Midbrain (tissue), 1 donor: ENCODE measurements at regions not wholly inside any gene's neighbourhood (a gene's known extent, or its start where the extent isn't known, plus 50 kb on each side); places are given as distances from the start of the nearest gene placed in this dataset.
"Not testable (repeated sequence)": the region's sequence is repeated elsewhere in the genome, so short reads cannot be mapped to it uniquely, and the experiment has no call there.

Experiments used
- DNase-seq: peaks from one replicate; lab custom pipeline; 2025; lab: John Stamatoyannopoulos, UW

DNA sequence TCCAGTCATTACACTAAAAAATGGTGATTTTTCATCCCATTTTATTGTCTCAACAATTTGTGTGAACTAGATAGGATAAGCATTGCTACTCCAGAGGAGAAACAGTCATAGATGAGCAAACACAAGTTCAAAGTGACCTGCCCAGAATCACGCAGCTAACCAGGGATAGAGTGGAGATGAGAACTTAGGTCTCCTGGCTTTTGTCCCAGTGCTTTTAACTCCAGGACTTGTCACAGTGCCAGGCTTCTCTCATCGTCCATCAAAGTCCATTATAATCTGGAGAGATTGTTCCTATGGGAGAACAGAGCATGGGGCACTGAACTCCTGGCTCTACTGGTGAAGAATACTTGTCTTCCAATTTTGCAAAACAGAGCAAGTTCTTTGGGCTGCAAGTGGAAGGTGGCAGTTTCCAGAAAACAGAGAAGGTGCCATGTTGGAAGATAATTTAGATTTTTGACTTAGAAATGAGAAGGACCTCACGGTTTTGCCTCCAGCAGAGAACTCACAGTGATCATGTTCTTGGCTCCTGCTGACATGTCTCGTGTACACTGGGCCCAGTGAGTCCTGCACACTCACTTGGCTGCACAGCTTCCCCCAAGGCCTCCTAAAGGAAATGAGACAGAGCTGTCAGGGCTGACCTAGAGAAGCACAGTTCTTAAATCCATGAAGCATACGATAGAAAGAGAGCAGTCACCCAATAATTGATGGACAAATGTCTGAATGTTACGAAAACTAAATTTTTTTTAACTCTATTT lies 322.9 kb upstream of the NRP1 start:
- DNase-seq = no peak

- no peak for DNase-seq
Measured at GRCh38 chr10:33655921-33656320, 321.5 kb upstream of the NRP1 start.

- DNase-seq = no peak
Measured at GRCh38 chr10:33655165-33655815, 320.8 kb upstream of the NRP1 start.

- DNase-seq = no peak
Measured at GRCh38 chr10:33653584-33654367, 319.3 kb upstream of the NRP1 start.

- no peak for DNase-seq
Measured at GRCh38 chr10:33652870-33653269, 318.4 kb upstream of the NRP1 start.

- DNase-seq = not testable (repeated sequence)
Measured at GRCh38 chr10:33650131-33650530, 315.7 kb upstream of the NRP1 start.

GRCh38 chr10:33643042-33643441 lies 308.6 kb upstream of the NRP1 start:
- DNase-seq = no peak

DNA sequence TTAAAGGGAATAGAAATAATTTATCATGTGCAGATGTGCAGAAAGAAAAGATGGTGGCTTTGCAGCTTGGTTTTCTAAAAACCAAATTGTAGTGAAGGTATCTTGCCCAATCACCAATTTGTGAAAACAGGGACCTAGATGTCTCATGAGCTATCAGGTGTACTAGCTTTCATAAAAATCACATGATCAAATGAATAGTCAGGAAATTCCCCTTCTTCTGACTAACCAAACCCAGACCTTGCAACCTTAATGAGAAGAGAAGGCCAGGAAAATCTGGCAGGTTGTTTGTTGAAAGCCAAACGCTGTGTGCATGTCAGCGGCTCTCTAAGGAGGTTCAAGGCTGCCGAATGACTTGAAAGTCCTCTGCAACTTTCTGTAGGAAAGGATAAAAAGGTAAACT lies 304.4 kb upstream of the NRP1 start:
- no peak for DNase-seq

- DNase-seq = no peak
Measured at GRCh38 chr10:33638374-33638773, 303.9 kb upstream of the NRP1 start.

DNA sequence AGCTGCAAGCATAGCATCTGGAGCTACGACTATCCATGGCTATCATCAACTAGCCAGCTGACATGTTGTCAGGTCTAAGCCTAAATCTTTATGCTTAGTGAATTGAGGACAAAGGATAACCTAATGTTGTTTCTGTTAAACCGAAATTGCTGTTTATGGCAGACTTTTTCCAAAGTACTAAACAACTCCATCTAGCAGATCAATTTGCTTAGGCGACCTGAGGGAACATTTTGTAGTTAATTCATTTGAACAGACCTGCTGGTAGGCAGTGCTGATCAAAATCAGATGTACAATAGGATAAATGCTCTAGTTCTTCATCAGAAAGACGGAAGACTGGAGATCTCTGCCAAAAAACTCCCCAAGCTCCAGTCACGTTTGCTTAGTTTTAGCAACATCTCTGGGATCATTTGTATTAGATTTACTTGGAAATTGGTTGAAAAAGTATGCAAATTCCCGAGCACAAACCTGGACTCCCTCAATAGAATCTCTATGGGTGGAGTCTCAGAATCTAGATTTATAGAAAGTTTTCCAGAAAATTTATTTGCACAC lies 301.6 kb upstream of the NRP1 start:
- DNase-seq = no peak

GRCh38 chr10:33632432-33632831 lies 298.0 kb upstream of the NRP1 start:
- DNase-seq = no peak

- DNase-seq = no peak
Measured at GRCh38 chr10:33631991-33632390, 297.5 kb upstream of the NRP1 start.

- DNase-seq = no peak
Measured at GRCh38 chr10:33630761-33631160, 296.3 kb upstream of the NRP1 start.

GRCh38 chr10:33627611-33628010 lies 293.1 kb upstream of the NRP1 start:
- no peak for DNase-seq

DNA sequence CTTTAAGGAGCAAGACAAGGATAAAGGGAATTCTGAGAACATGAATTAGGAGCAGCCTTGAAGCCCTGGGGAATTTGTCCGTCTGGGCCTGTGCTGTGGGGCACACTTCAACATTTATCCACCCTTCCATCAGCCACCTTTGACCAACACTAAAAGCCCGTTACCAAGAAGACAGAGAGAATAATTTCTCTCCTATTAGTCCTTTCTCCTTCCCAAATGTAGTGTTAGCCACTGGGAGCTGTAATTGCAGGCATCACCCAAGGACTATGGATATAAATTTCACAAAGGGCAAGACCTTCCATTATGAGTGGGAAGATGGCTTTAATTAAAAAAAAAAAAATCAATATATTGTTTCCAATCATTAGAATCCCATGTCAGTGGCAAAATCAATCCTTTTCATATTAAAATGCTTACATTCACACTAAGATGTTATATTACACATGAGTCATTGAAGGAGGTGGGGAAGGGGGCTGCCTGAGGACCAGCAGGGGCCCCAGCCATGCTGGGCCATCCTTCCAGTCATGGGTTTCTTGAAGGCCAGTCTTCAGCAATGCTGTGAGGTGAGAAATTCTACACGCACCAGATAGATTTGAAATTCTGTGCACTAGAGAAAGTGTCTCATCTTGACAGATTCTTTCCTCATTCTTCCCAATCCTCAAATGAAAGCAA lies 292.5 kb upstream of the NRP1 start:
- no peak for DNase-seq

DNA sequence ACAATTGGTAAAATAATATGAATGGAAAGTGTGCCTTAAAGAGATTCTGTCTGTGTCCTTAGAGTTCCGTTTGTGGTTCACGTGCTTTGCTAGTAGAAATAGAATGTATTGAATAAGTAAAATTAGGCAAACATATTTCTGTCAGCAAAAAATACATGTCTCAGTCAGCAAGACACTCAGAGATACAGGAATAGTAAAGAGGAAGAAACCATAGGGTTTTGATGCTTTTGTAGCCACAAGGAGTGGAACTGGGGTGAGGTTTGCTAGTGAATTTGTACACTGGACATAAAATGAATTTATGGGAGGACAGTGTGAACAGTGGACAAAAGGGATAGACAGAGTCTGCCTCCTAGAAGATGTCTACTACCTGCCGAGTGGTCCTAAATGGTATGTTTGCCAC lies 289.2 kb upstream of the NRP1 start:
- DNase-seq = no peak

GRCh38 chr10:33621101-33621500 lies 286.6 kb upstream of the NRP1 start:
- no peak for DNase-seq

GRCh38 chr10:33618196-33618595 lies 283.7 kb upstream of the NRP1 start:
- DNase-seq = no peak

DNA sequence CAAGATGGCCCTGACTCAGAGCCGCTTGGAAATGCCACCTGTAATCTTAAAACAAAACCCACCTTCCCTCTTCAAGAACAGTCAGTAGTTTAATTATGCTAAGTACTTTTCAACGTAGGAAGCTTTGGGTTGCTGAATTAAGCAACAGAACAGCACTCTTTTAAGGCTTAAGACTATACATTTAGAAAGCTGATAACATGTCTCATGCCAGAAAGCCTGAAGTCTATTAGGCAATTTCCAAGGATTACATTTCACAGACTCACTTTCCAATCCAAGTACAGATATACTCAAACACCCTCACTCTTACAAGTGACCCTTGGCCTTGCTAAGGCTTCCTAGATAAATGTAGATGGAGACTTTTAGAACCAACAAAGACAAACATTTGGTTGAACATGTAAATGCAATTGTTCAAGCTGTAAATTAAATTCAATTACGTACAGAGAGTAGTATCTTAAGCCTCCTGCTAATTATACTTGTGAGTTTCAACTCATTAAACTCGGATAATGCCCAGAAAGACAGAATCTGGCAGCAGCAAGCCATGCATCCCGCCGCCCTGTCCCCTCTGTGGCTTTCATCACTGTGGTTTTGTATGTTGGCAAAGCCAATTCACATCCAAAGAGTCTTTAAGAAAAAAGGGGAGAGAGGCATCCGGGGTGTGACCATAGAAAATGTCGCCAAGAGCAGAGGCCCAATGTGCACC lies 283.1 kb upstream of the NRP1 start:
- DNase-seq = no peak

GRCh38 chr10:33616956-33617355 lies 282.5 kb upstream of the NRP1 start:
- no peak for DNase-seq

GRCh38 chr10:33612551-33612950 lies 278.1 kb upstream of the NRP1 start:
- no peak for DNase-seq

DNA sequence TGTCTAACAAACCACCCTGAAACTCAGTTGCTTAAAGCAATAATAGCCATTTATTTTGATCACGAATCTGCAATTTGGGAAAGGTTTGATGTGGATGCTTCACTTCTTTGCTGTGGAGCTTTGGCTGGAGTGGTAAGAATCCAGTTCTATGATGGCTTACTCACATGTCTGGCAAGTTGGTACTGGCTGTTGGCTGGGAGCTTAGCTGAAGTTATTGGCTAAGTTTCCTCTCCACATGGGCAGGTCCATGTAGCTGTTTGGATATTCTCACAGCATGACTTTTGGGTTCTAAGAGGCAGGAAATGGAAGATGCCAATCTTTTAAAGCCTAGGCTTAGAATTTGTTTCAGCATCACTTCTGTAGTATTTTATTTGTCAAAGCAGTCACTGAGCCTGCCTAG lies 277.6 kb upstream of the NRP1 start:
- DNase-seq = no peak
